Tibial artery (tissue), 4 donors: ENCODE measurements at regions not wholly inside any gene's neighbourhood (a gene's known extent, or its start where the extent isn't known, plus 50 kb on each side); places are given as distances from the start of the nearest gene placed in this dataset.

Experiments used
- DNase-seq, 2 donors: peaks; one replicate each; pipeline ENCODE4 v3.0.0-alpha.2; 2019
- H3K27ac ChIP-seq, 2 donors: fragments of 200-600 bp; sonication (generic) in 1 of 2; 1 replicate in 1 of 2; 2 replicates in 1 of 2; pipeline ENCODE4 v1.5.1; 2018 to 2019; ENCODE audit warnings: mild to moderate bottlenecking in 1 of 2
- H3K27me3 ChIP-seq, 2 donors: fragments of 200-600 bp; sonication (generic) in 1 of 2; one replicate each; pipeline versions ENCODE4 v1.5.1 to v1.6.0; 2016 to 2019
- H3K36me3 ChIP-seq, 3 donors: fragments of 200-600 bp; sonication (generic) in 2 of 3; one replicate each; pipeline ENCODE4 v1.5.1; 2016 to 2019; ENCODE audit warnings: mild to moderate bottlenecking in 2 of 3
- H3K4me1 ChIP-seq, 4 donors: fragments of 200-600 bp; sonication (generic) in 2 of 4; 1 replicate in 3 of 4; 2 replicates in 1 of 4; pipeline ENCODE4 v1.5.1; 2016 to 2019
- H3K4me3 ChIP-seq, 2 donors: fragments of 200-600 bp; sonication (generic) in 1 of 2; 1 replicate in 1 of 2; 2 replicates in 1 of 2; pipeline ENCODE4 v1.5.1; 2018 to 2019; ENCODE audit warnings: mild to moderate bottlenecking in 2 of 2
- H3K9me3 ChIP-seq, 3 donors: fragments of 200-600 bp; sonication (generic) in 1 of 3; one replicate each; pipeline ENCODE4 v1.5.1; 2016 to 2019
- intact Hi-C: fragments of 100-400 bp; cut with DNase I; formaldehyde crosslinking; loops from one replicate; pipeline ENCODE4 v1.15.0; 2023; ENCODE audit warnings: low total_unique reads
- TF ChIP-seq, protein P1 (sequence below), 2 experiments: fragments of 200-600 bp in 1 of 2; fragments of 450-650 bp in 1 of 2; IDR thresholded peaks; one replicate each; pipeline ENCODE4 v1.5.1; 2017 to 2019; ENCODE audit warnings: antibody characterized with exemption in 2 of 2, mild to moderate bottlenecking in 1 of 2, moderate library complexity in 1 of 2

DNA sequence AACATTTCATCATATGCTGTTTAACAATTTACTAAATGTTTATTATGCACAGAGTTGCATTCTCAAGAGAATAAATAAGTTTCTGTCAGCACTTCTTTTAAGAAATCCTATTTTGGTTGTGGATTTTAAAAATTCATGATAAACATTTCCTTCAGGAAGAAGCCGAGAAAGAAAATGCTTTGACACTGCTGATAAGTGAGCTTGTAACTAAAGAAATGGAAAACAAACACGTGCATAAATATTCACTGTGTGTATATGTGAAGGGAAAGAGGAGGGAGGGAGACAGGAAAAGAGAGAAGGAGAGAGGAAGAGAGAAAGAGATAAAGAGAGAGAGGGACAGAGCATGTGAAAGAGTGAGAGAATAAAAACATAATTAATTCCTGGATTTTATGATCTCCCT lies 1165.0 kb downstream of the DIAPH3 start:
- intact Hi-C loops, result no loop called here

DNA sequence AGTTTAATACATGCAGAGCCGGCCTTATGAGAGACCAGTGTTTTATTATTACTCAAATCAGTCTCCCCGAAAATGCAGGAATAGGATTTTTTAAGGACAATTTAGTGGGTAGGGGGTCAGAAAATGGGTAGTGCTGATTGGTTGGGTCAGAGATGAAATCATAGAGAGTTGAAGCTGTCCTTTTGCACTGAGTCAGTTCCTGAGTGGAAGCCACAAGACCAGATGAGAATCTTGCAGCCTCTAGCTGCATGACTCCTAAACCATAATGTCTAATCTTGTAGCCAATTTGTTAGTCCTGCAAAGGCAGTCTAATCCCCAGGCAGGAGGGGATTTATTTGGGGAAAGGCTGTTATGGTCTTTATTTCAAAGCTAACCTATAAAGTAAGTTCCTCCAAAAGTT lies 1163.9 kb downstream of the DIAPH3 start:
- no peak overlapping the region for H3K27ac ChIP-seq
- H3K4me3 ChIP-seq, result no peak overlapping the region
- DNase-seq, result no peak
- H3K27me3 ChIP-seq, result no peaks in the 10 kb centered on the region
- intact Hi-C loops, result no loop called here
- no peaks in the 10 kb centered on the region for H3K36me3 ChIP-seq
- TF ChIP-seq, protein P1, sequence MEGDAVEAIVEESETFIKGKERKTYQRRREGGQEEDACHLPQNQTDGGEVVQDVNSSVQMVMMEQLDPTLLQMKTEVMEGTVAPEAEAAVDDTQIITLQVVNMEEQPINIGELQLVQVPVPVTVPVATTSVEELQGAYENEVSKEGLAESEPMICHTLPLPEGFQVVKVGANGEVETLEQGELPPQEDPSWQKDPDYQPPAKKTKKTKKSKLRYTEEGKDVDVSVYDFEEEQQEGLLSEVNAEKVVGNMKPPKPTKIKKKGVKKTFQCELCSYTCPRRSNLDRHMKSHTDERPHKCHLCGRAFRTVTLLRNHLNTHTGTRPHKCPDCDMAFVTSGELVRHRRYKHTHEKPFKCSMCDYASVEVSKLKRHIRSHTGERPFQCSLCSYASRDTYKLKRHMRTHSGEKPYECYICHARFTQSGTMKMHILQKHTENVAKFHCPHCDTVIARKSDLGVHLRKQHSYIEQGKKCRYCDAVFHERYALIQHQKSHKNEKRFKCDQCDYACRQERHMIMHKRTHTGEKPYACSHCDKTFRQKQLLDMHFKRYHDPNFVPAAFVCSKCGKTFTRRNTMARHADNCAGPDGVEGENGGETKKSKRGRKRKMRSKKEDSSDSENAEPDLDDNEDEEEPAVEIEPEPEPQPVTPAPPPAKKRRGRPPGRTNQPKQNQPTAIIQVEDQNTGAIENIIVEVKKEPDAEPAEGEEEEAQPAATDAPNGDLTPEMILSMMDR (IDR thresholded peaks at IDR 0.05), result no peak
- no peaks in the 10 kb centered on the region for H3K4me1 ChIP-seq
- no peaks in the 10 kb centered on the region for H3K9me3 ChIP-seq

More for the DNA sequence above, 1165.0 kb downstream of the DIAPH3 start:
- H3K4me3 ChIP-seq, result no peak overlapping the region
- H3K27ac ChIP-seq, result no peak overlapping the region
- no peaks in the 10 kb centered on the region for H3K4me1 ChIP-seq
- no peak for DNase-seq
- no peaks in the 10 kb centered on the region for H3K36me3 ChIP-seq
- H3K9me3 ChIP-seq, result no peaks in the 10 kb centered on the region
- TF ChIP-seq, protein P1 (IDR thresholded peaks at IDR 0.05), result no peak
- H3K27me3 ChIP-seq, result no peaks in the 10 kb centered on the region

- Histone ChIP-seq H3K27ac (no peak overlapping the region), H3K36me3 (no peaks in the 10 kb centered on the region), H3K4me1 (no peaks in the 10 kb centered on the region), H3K4me3 (no peak overlapping the region), H3K27me3 (no peaks in the 10 kb centered on the region), H3K9me3 (no peaks in the 10 kb centered on the region)
- intact Hi-C loops, result no loop called here
- no peak for DNase-seq
- TF ChIP-seq, protein P1 (IDR thresholded peaks at IDR 0.05), result no peak
Observed at GRCh38 chr13:59000770-59001169, 1163.0 kb downstream of the DIAPH3 start.

DNA sequence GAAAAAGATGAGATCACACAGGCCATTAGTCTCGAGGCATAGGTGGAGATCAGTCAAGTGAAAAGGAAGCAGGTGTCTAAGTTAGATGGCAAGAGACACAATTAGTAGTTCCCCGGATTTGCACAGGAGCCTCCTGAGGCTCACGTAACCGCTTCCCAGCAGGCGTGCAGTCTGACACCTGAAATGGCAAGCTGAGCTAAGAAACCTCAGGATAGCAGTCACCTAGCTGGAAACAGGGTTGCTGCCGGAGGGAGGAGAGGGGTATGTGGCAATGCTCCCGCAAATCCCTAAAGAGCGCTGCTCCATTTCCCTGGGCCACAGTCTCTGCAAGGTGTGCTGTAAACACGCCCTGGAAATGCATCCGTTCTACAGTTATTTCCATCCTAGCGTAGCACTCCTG lies 1151.0 kb downstream of the DIAPH3 start:
- Histone ChIP-seq H3K4me3 (no peak overlapping the region), H3K9me3 (no peaks in the 10 kb centered on the region), H3K36me3 (no peaks in the 10 kb centered on the region), H3K4me1 (no peaks in the 10 kb centered on the region), H3K27me3 (no peaks in the 10 kb centered on the region), H3K27ac (no peak overlapping the region)
- no peak for DNase-seq
- intact Hi-C loops, result no loop called here
- TF ChIP-seq, protein P1 (IDR thresholded peaks at IDR 0.05), result no peak

DNA sequence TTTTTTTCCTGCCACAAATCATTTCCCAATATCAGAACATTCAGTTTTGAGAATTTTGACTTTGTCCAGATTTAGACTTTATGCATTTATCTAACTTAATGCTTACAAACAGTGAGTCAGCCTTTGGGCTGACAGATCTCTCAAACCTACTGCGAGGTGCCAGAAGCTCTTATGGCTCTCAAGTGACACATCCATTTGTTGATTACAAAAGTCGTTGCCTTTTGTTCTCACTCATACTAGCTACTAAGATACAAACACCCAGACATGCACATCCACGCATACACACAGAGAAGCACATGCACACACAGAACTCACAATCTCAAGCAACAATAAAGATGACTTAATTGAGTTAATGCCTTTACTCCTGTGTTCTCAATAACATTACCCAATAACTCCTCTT lies 1147.5 kb downstream of the DIAPH3 start:
- Histone ChIP-seq H3K27me3 (no peaks in the 10 kb centered on the region), H3K36me3 (no peaks in the 10 kb centered on the region), H3K4me3 (no peak overlapping the region), H3K27ac (no peak overlapping the region), H3K9me3 (no peaks in the 10 kb centered on the region), H3K4me1 (no peaks in the 10 kb centered on the region)
- TF ChIP-seq, protein P1 (IDR thresholded peaks at IDR 0.05), result no peak
- DNase-seq, result no peak
- intact Hi-C loops, result no loop called here

- TF ChIP-seq, protein P1 (IDR thresholded peaks at IDR 0.05), result no peak
- Histone ChIP-seq H3K4me1 (no peaks in the 10 kb centered on the region), H3K4me3 (no peak overlapping the region), H3K27ac (no peak overlapping the region), H3K9me3 (no peaks in the 10 kb centered on the region), H3K36me3 (no peaks in the 10 kb centered on the region), H3K27me3 (no peaks in the 10 kb centered on the region)
- intact Hi-C loops, result no loop called here
- DNase-seq, result no peak
Observed at GRCh38 chr13:59024434-59024833, 1139.3 kb downstream of the DIAPH3 start.
